ELR (cell line): ENCODE measurements at regions not wholly inside any gene's neighbourhood (a gene's known extent, or its start where the extent isn't known, plus 50 kb on each side); places are given as distances from the start of the nearest gene placed in this dataset.
A peak's percentile ranks its signal among the peaks of the same experiment; 100 is the strongest.

Experiments
- DNase-seq: peaks from one replicate; pipeline ENCODE4 v3.0.0-alpha.2; 2015; ENCODE audit warnings: low read depth

DNA sequence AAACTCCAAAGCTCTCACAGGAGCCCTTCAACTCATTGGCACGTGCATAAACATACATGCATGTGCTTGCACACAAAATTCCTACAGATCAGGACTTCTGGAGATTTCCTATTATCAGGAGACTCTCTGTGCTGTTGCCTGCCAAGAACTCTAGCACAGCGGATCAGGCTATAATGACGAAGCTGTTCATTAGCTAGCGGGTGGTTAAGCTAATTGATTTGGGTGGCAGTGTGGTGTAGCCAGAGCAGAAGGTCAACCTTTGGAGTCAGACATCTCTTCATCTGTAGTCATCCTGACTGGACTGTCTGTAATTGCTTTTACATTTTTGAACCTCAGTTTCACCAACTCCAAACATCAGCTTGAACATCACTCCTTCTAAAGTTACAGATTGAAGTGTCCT, 69.0 kb downstream of the KIF2B start:
- no peak for DNase-seq

DNA sequence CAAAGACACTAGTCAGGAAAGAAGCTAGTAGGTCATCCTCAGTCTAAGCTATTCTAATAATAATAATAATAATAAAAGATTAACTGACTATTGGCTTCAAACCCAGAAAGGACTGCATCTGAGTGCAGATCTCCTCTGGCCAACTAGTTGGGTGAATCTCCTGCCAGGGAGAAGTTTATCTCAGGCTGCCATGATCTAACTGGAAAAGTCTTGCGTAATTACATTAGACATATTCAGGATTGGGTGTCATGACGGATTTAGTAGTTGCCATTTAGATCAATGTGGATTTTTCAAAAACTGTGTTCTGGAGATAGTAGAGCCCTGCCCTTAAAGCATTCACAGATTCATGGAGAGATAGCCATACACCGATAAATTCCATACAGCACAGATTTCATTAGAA, 69.5 kb downstream of the KIF2B start:
- DNase-seq, result no peak

DNA sequence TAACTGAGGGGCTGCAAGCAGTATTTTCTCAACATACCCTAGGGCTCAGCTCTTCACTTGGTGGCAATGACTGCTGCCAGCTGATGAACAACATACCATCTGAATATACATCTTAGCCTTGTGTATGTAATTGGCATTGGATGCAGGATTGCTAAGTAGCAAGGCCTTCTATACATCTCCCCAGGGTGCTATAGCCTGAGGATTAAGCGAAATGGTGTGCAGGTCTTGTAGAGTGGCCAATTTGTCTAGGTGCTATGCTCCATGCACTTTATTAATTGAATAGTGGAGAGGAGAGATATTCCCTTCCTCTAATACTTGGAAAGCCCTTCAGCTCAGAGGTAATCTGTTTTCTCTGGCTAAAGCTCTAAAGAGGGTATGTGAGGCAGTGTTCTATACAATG, 71.9 kb downstream of the KIF2B start:
- no peak for DNase-seq

GRCh38 chr17:53896047-53896446, 73.3 kb downstream of the KIF2B start:
- DNase-seq, result peak; percentile 16

GRCh38 chr17:53900951-53901350, 78.2 kb downstream of the KIF2B start:
- no peak for DNase-seq

- DNase-seq, result no peak
Measured at GRCh38 chr17:53907435-53907834, 84.7 kb downstream of the KIF2B start.

GRCh38 chr17:53909802-53910201, 87.1 kb downstream of the KIF2B start:
- DNase-seq, result no peak

GRCh38 chr17:53912117-53912516, 89.4 kb downstream of the KIF2B start:
- no peak for DNase-seq

DNA sequence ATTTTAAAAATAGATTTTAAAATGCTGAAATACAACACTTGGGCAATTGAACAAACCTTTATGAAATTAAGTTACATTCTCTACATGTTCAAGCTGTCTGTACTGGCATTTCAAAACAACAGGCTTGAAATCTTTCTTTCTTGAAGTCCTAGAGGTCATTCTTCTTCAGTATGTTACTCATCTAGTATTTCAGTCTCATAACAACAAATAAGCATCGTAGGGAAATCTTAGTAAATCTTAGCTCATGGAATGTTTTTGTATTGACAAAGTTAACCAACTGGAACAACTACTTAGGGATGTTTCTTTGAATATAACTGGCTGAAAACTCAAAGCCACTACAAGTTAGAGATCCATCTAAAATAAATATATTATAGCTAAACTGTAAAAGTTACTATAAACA, 96.6 kb downstream of the KIF2B start:
- DNase-seq, result no peak

- DNase-seq, result peak; percentile 5
Measured at GRCh38 chr17:53924530-53925455, 102.1 kb downstream of the KIF2B start.

- DNase-seq, result no peak
Measured at GRCh38 chr17:53932386-53932785, 109.7 kb downstream of the KIF2B start.

DNA sequence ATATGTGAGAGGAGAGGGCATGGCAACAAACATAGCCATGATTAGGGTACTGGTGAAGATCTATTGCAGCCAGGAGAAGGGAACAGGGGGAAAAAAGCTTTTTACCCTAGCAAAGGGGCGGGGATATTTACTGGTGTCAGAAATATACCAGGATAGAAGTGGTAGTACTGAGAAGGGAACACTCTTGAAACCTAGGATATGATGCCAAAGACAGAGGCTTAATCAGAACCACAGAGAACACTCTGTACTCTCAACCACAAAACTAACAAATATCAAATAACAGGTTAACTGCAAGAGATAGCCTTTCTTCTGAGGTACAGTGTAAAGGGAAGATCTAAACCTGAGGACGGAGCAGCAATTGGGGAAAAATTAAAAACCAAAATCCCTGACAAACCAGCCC, 112.2 kb downstream of the KIF2B start:
- DNase-seq, result no peak

GRCh38 chr17:53941231-53941630, 118.5 kb downstream of the KIF2B start:
- no peak for DNase-seq

DNA sequence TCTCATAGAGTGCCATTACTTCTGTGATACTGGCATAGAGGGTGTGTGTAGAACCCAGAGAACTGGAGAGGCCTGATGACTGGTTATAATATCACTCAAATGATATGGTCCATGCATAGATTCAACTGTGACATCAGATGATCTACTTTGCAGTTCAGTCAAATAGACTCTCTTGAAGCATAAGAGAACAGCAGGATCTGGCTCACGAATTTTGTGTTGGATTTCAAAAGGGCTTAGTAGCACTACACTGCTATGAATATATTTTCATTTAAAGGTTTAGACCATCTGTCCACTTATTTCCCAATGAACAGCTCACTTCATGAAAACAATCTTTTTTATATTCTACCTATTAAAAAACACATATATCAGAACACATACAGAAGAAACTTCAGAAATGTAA, 119.7 kb downstream of the KIF2B start:
- DNase-seq, result no peak

GRCh38 chr17:53942898-53943297, 120.2 kb downstream of the KIF2B start:
- no peak for DNase-seq

GRCh38 chr17:53948323-53948722, 125.6 kb downstream of the KIF2B start:
- DNase-seq, result no peak

DNA sequence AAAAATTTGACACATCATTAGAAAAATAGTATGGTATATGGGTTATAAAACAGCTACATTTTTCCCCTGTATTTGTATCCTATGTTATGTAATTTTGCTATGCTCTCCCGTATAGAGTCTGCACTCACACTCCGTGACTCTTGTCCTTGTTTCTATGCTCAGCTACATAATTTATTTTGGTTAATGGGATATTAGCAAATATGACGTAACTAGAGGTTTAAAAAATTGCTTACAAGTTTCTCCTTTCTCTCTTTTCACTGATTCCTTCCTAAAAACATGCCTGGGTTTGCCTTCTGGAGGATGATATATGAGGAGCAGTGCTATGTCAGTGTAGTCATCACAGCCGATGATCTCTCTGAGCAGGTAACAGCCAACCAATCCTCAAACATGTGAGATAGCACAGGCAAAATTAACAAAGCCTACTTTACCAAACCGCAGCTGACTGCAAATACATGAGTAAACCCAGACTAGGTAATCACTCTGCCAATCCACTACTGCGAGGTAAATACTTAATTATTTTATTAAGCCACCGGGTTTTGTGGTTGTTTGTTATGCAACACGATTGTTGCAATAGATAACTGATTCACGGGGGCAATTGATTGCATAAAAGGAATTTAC, 126.9 kb downstream of the KIF2B start:
- no peak for DNase-seq

GRCh38 chr17:53950207-53950857, 127.6 kb downstream of the KIF2B start:
- DNase-seq, result peak; percentile 16

- DNase-seq, result no peak
Measured at GRCh38 chr17:53950858-53951250, 128.1 kb downstream of the KIF2B start.

DNA sequence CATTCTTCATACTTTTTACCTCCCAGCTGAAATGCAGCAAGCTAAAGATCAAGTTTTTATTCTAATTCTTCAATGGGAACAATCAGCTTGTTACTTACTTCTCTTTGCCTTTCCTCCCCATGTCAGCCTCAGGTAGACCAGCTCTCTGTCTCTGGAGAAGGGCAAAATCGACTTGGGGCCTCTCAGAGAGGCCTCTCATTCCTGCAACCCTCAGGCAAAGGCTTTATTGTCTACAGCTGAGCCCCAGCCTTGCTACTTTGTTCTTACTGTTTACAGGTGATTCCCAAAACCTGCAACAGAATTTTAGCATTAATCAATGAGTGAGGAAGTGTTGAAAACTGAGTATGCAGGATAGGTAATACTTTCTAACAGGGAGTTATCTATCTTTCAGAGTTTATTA, 148.6 kb downstream of the KIF2B start:
- no peak for DNase-seq

DNA sequence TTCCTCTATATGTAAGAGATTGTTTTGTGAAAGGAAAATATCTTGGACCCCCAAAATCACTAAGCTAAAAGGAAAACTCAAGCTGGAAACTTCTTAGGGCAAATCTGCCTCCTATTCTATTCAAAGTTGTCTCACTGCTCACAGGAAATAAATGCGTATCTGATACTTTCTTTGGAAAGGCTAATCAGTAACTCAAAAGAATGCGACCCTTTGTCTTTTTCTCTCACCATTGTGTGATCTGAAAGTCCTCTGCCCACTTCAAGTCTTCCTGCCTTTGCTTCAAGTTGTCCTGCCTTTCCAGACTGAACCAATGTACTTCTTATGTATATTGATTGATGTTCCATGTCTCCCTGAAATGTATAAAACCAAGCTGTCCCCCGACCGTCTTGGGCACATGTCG, 157.3 kb downstream of the KIF2B start:
- DNase-seq, result no peak

DNA sequence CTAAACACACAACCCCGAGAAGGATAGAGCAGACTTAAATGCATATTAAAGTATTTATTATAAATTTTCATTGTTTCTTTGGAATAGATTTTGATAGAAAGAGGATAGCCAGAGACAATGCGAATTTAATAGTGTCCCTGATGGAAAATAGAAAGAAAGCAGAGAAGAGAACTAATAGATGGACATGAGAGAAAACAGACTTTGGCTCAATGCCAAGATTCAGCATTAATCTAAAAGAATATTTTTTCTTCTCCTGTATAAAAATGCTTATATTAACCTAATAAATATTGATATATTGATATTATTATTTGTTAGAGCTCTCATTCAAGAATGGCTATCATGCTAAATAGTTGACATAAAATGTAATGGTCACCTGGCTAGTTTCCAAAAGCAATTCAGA, 173.4 kb downstream of the KIF2B start:
- DNase-seq, result no peak

- no peak for DNase-seq
Measured at GRCh38 chr17:53996890-53997289, 174.2 kb downstream of the KIF2B start.
